Ovary (tissue), 7 donors: ENCODE measurements at regions not wholly inside any gene's neighbourhood (a gene's known extent, or its start where the extent isn't known, plus 50 kb on each side); places are given as distances from the start of the nearest gene placed in this dataset.
"Not testable (repeated sequence)": the region's sequence is repeated elsewhere in the genome, so short reads cannot be mapped to it uniquely, and the experiment has no call there.

Experiments used
- DNase-seq, 5 donors: peaks; one replicate each; pipeline ENCODE4 v3.0.0-alpha.2; 2019 to 2020
- H3K27ac ChIP-seq, 2 donors: fragments of 200-600 bp; one replicate each; pipeline versions ENCODE4 v1.5.1 to v1.8.0; 2019 to 2022
- H3K27me3 ChIP-seq: fragments of 200-600 bp; one replicate; pipeline ENCODE4 v1.8.0; 2022
- H3K36me3 ChIP-seq: fragments of 200-600 bp; sonication (generic); one replicate; pipeline ENCODE4 v1.5.1; 2019
- H3K4me1 ChIP-seq: one replicate; pipeline ENCODE4 v1.8.1; 2013; ENCODE audit warnings: mild to moderate bottlenecking, moderate library complexity; ENCODE audit not compliant: insufficient read depth
- H3K4me3 ChIP-seq: fragments of 200-600 bp; sonication (generic); one replicate; pipeline ENCODE4 v1.5.1; 2017
- H3K9me3 ChIP-seq, 2 donors: fragments of 200-600 bp in 1 of 2; sonication (generic) in 1 of 2; one replicate each; pipeline versions ENCODE4 v1.5.1 to v1.8.1; 2013 to 2019; ENCODE audit warnings: mild to moderate bottlenecking in 1 of 2, moderate library complexity in 1 of 2
- CTCF ChIP-seq, 3 donors: fragments of 450-650 bp in 2 of 3; fragments of 200-600 bp in 1 of 3; IDR thresholded peaks; one replicate each; pipeline versions ENCODE4 v1.5.1 to v1.8.0; 2016 to 2022; ENCODE audit warnings: antibody characterized with exemption in 3 of 3, mild to moderate bottlenecking in 1 of 3
- EP300 ChIP-seq: sonication (generic); formaldehyde crosslinking; IDR thresholded peaks from one replicate; pipeline ENCODE4 v1.6.1; 2017; ENCODE audit warnings: antibody characterized with exemption
- POLR2A ChIP-seq: fragments of 450-650 bp; IDR thresholded peaks from one replicate; pipeline ENCODE4 v1.6.1; 2017; ENCODE audit warnings: antibody characterized with exemption, mild to moderate bottlenecking, moderate library complexity
- WGBS, 3 donors: extraction: QIAGEN DNeasy Blood & Tissue Kit in 1 of 3; methylation state at CpG; one replicate each; pipeline versions ENCODE4 v1.1.5 to v1.1.7; 2013 to 2017; 5-methylcytosine and 5-hydroxymethylcytosine counted together
- intact Hi-C, 4 donors: fragments of 100-400 bp; cut with DNase I; formaldehyde crosslinking; loops; one replicate each; pipeline versions ENCODE4 v1.11.0 to v1.15.1; 2022 to 2023
- donor health status: DM: no; HTN: no; CAD: no; lungs with moderate emphysema.
- donor health status: DM: no; HTN: no; CAD: no.
- donor health status: Bipolar disorder and iron deficiency.
- donor health status: DM: no; HTN: no; CAD: no.
- donor health status: DM: yes; HTN: yes; CAD: no.

- Histone ChIP-seq H3K9me3 (no peaks in the 10 kb centered on the region), H3K4me3 (no peak overlapping the region), H3K36me3 (no peaks in the 10 kb centered on the region), H3K27ac (no peak overlapping the region), H3K27me3 (no peaks in the 10 kb centered on the region), H3K4me1 (peaks cover 4% of the 10 kb centered on the region)
- WGBS, 3 donors: 88 to 95% (median 90%) methylated on average over 7 of the region's 7 CpGs
- intact Hi-C loops: no loop called here
- TF ChIP-seq CTCF (IDR thresholded peaks at IDR 0.05) (no peak), EP300 (no peak), POLR2A (no peak)
- DNase-seq: no peak
These were observed 333.1 kb upstream of the KLF3 start for GRCh38 chr4:38330936-38331335.

- 9 to 19% (median 17%) methylated on average over 4 of the region's 4 CpGs for WGBS, 3 donors
- no peaks in the 10 kb centered on the region for H3K9me3 ChIP-seq
- no peaks in the 10 kb centered on the region for H3K36me3 ChIP-seq
- intact Hi-C loops: no loop called here
- H3K4me3 ChIP-seq: no peak overlapping the region
- H3K4me1 ChIP-seq: peaks cover 4% of the 10 kb centered on the region
- no peak for TF ChIP-seq EP300
- no peak for TF ChIP-seq CTCF (IDR thresholded peaks at IDR 0.05)
- no peak for TF ChIP-seq POLR2A
- peak in 4 of 5 donors; percentile 38 to 56 (median 42) for DNase-seq
- no peaks in the 10 kb centered on the region for H3K27me3 ChIP-seq
- no peak overlapping the region for H3K27ac ChIP-seq
These were observed 331.3 kb upstream of the KLF3 start for GRCh38 chr4:38332699-38333098.

GRCh38 chr4:38333219-38333618, 330.8 kb upstream of the KLF3 start:
- Histone ChIP-seq H3K4me1 (peaks cover 4% of the 10 kb centered on the region), H3K27ac (no peak overlapping the region), H3K27me3 (no peaks in the 10 kb centered on the region), H3K36me3 (no peaks in the 10 kb centered on the region), H3K9me3 (no peaks in the 10 kb centered on the region), H3K4me3 (no peak overlapping the region)
- intact Hi-C loops: no loop called here
- 35 to 56% (median 46%) methylated on average over 2 of the region's 2 CpGs for WGBS, 3 donors
- no peak for TF ChIP-seq POLR2A
- no peak for DNase-seq

- no peak overlapping the region for H3K27ac ChIP-seq
- H3K36me3 ChIP-seq: no peaks in the 10 kb centered on the region
- peaks cover 4% of the 10 kb centered on the region for H3K4me1 ChIP-seq
- H3K4me3 ChIP-seq: no peak overlapping the region
- no peaks in the 10 kb centered on the region for H3K27me3 ChIP-seq
- TF ChIP-seq CTCF (IDR thresholded peaks at IDR 0.05) (no peak), EP300 (no peak), POLR2A (no peak)
- intact Hi-C loops: no loop called here
- H3K9me3 ChIP-seq: no peaks in the 10 kb centered on the region
- no peak for DNase-seq
- WGBS, 3 donors: 65 to 84% (median 81%) methylated on average over 1 of the region's 1 CpG
These were observed 329.2 kb upstream of the KLF3 start for GRCh38 chr4:38334791-38335190.

- H3K27me3 ChIP-seq, intact Hi-C loops, H3K36me3 ChIP-seq, H3K27ac ChIP-seq, H3K4me3 ChIP-seq, H3K4me1 ChIP-seq, H3K9me3 ChIP-seq, DNase-seq: not testable (repeated sequence)
- WGBS, 3 donors: 94% methylated on average over 1 of the region's 1 CpG
These were observed 325.1 kb upstream of the KLF3 start for GRCh38 chr4:38338939-38339338.

GRCh38 chr4:38343608-38344007, 320.4 kb upstream of the KLF3 start:
- Histone ChIP-seq H3K27ac (no peak overlapping the region), H3K9me3 (peaks cover 0 to 3% of the 10 kb centered on the region in 2 donors), H3K4me3 (no peak overlapping the region), H3K27me3 (no peaks in the 10 kb centered on the region), H3K4me1 (no peaks in the 10 kb centered on the region), H3K36me3 (no peaks in the 10 kb centered on the region)
- TF ChIP-seq EP300: no peak
- TF ChIP-seq CTCF (IDR thresholded peaks at IDR 0.05): no peak
- TF ChIP-seq POLR2A: no peak
- DNase-seq: no peak
- WGBS, 3 donors: 66 to 73% (median 66%) methylated on average over 2 of the region's 2 CpGs
- intact Hi-C loops: loop anchor here in 1 of 4 donors (1.0 kb wide), 1 partner anchor 43 kb away; no protein-coding TSS in a partner anchor
